ENCODE measurements at regions not wholly inside any gene's neighbourhood (a gene's known extent, or its start where the extent isn't known, plus 50 kb on each side); places are given as distances from the start of the nearest gene placed in this dataset.

GRCh38 chr6:40172272-40172671, 238.0 kb upstream of the MOCS1 start:
- TF ChIP-seq, protein P1, sequence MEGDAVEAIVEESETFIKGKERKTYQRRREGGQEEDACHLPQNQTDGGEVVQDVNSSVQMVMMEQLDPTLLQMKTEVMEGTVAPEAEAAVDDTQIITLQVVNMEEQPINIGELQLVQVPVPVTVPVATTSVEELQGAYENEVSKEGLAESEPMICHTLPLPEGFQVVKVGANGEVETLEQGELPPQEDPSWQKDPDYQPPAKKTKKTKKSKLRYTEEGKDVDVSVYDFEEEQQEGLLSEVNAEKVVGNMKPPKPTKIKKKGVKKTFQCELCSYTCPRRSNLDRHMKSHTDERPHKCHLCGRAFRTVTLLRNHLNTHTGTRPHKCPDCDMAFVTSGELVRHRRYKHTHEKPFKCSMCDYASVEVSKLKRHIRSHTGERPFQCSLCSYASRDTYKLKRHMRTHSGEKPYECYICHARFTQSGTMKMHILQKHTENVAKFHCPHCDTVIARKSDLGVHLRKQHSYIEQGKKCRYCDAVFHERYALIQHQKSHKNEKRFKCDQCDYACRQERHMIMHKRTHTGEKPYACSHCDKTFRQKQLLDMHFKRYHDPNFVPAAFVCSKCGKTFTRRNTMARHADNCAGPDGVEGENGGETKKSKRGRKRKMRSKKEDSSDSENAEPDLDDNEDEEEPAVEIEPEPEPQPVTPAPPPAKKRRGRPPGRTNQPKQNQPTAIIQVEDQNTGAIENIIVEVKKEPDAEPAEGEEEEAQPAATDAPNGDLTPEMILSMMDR (IDR thresholded peaks at IDR 0.05; ENCODE audit: insufficient read depth, low read depth, low read length) = no peak
- TF ChIP-seq EZH2 (IDR thresholded peaks at IDR 0.05; ENCODE audit: insufficient read depth, low read length) = no peak

Data from astrocyte (in vitro differentiated cells and primary cell).